Psoas muscle (tissue), 7 donors: ENCODE measurements at regions not wholly inside any gene's neighbourhood (a gene's known extent, or its start where the extent isn't known, plus 50 kb on each side); places are given as distances from the start of the nearest gene placed in this dataset.

Source experiments
- ATAC-seq, 4 donors: fragments of 200-7000 bp; cut with Tn5 transposase; one replicate each; pipeline ENCODE4 v1.9.1; 2020; ENCODE audit warnings: moderate library complexity in 3 of 4, mild to moderate bottlenecking in 2 of 4
- DNase-seq, 2 donors: peaks; one replicate each; pipeline ENCODE4 v3.0.0-alpha.2; 2020
- H3K27ac ChIP-seq: fragments of 200-600 bp; one replicate; pipeline ENCODE4 v1.8.0; 2022
- H3K27me3 ChIP-seq, 3 donors: fragments of 200-600 bp in 1 of 3; one replicate each; pipeline versions ENCODE4 v1.6.1 to v1.8.0; 2013 to 2022; ENCODE audit warnings: low read length in 2 of 3, mild to moderate bottlenecking in 2 of 3, moderate library complexity in 1 of 3; ENCODE audit not compliant: insufficient read depth in 3 of 3
- H3K36me3 ChIP-seq, 2 donors: fragments of 200-600 bp in 1 of 2; one replicate each; pipeline versions ENCODE4 v1.6.1 to v1.8.0; 2013 to 2022; ENCODE audit warnings: low read depth in 1 of 2, mild to moderate bottlenecking in 1 of 2, moderate library complexity in 1 of 2; ENCODE audit not compliant: insufficient read depth in 1 of 2
- H3K4me1 ChIP-seq: fragments of 200-600 bp; one replicate; pipeline ENCODE4 v1.8.0; 2022
- H3K4me3 ChIP-seq: fragments of 200-600 bp; one replicate; pipeline ENCODE4 v1.8.0; 2022; ENCODE audit warnings: mild to moderate bottlenecking
- H3K9me3 ChIP-seq: fragments of 200-600 bp; one replicate; pipeline ENCODE4 v1.8.0; 2022
- CTCF ChIP-seq: fragments of 200-600 bp; IDR thresholded peaks from one replicate; pipeline ENCODE4 v1.8.0; 2022; ENCODE audit warnings: antibody characterized with exemption
- WGBS, 3 donors: extraction: QIAGEN DNeasy Blood & Tissue Kit; methylation state at CpG; one replicate each; pipeline versions ENCODE4 v1.1.6 to v1.1.7; 2013; 5-methylcytosine and 5-hydroxymethylcytosine counted together
- intact Hi-C, 2 donors: fragments of 100-400 bp; cut with DNase I; formaldehyde crosslinking; loops; one replicate each; pipeline versions ENCODE4 v1.11.0 to v1.14.2; 2022
- donor health status: healthy with polysubstance abuse.
- donor health status: DM: no; HTN: no; CAD: no; lungs with moderate emphysema.
- donor health status: Bipolar disorder and iron deficiency.
- donor health status: healthy.
- donor health status: DM: yes; HTN: yes; CAD: no.
- donor health status: DM: no; HTN: no; CAD: no.
- donor health status: DM: yes; HTN: yes; CAD: no.

GRCh38 chrX:39311646-39312045, 510.4 kb downstream of the MID1IP1 start:
- Histone ChIP-seq H3K27ac (no peak overlapping the region), H3K27me3 (peaks cover 0 to 13% (median 0%) of the 10 kb centered on the region in 3 donors), H3K4me3 (no peak overlapping the region), H3K36me3 (no peaks in the 10 kb centered on the region), H3K9me3 (no peaks in the 10 kb centered on the region), H3K4me1 (no peaks in the 10 kb centered on the region)
- no peak for TF ChIP-seq CTCF
- intact Hi-C loops = no loop called here
- 45 to 75% (median 74%) methylated on average over 2 of the region's 2 CpGs for WGBS, 3 donors
- DNase-seq = no peak
- no peak for ATAC-seq

GRCh38 chrX:39313146-39313545, 511.9 kb downstream of the MID1IP1 start:
- Histone ChIP-seq H3K27me3 (peaks cover 0 to 13% (median 0%) of the 10 kb centered on the region in 3 donors), H3K4me3 (no peak overlapping the region), H3K4me1 (no peaks in the 10 kb centered on the region), H3K27ac (no peak overlapping the region), H3K36me3 (no peaks in the 10 kb centered on the region), H3K9me3 (no peaks in the 10 kb centered on the region)
- no peak for ATAC-seq
- WGBS, 3 donors = 50 to 87% (median 80%) methylated on average over 1 of the region's 1 CpG
- no peak for TF ChIP-seq CTCF
- intact Hi-C loops = no loop called here
- no peak for DNase-seq

- Histone ChIP-seq H3K27ac (no peak overlapping the region), H3K36me3 (no peaks in the 10 kb centered on the region), H3K9me3 (no peaks in the 10 kb centered on the region), H3K27me3 (peaks cover 0 to 8% (median 0%) of the 10 kb centered on the region in 3 donors), H3K4me1 (no peaks in the 10 kb centered on the region), H3K4me3 (no peak overlapping the region)
- intact Hi-C loops = no loop called here
- 43 to 65% (median 53%) methylated on average over 6 of the region's 6 CpGs for WGBS, 3 donors
- peak in 1 of 2 donors; percentile 42 for DNase-seq
- TF ChIP-seq CTCF = no peak
- peak in 2 of 4 donors; percentile 11 to 36 for ATAC-seq
Observed at GRCh38 chrX:39318506-39319343, 517.5 kb downstream of the MID1IP1 start.

GRCh38 chrX:39320165-39320564, 518.9 kb downstream of the MID1IP1 start:
- DNase-seq = no peak
- ATAC-seq = no peak
- WGBS, 3 donors = 55 to 71% (median 55%) methylated on average over 1 of the region's 1 CpG
- no peak for TF ChIP-seq CTCF
- H3K4me3 ChIP-seq = no peak overlapping the region
- no peaks in the 10 kb centered on the region for H3K4me1 ChIP-seq
- peaks cover 0 to 14% (median 0%) of the 10 kb centered on the region in 3 donors for H3K27me3 ChIP-seq
- intact Hi-C loops = no loop called here
- no peaks in the 10 kb centered on the region for H3K9me3 ChIP-seq
- H3K36me3 ChIP-seq = no peaks in the 10 kb centered on the region
- H3K27ac ChIP-seq = no peak overlapping the region

- peaks cover 0 to 6% (median 0%) of the 10 kb centered on the region in 3 donors for H3K27me3 ChIP-seq
- TF ChIP-seq CTCF = no peak
- intact Hi-C loops = no loop called here
- H3K27ac ChIP-seq = no peak overlapping the region
- no peak overlapping the region for H3K4me3 ChIP-seq
- H3K9me3 ChIP-seq = no peaks in the 10 kb centered on the region
- no peaks in the 10 kb centered on the region for H3K36me3 ChIP-seq
- no peak for ATAC-seq
- no peaks in the 10 kb centered on the region for H3K4me1 ChIP-seq
- DNase-seq = no peak
- WGBS, 3 donors = 61 to 79% (median 61%) methylated on average over 5 of the region's 5 CpGs
Observed at GRCh38 chrX:39322496-39322895, 521.2 kb downstream of the MID1IP1 start.
